ENCODE measurements at regions not wholly inside any gene's neighbourhood (a gene's known extent, or its start where the extent isn't known, plus 50 kb on each side); places are given as distances from the start of the nearest gene placed in this dataset.

DNA sequence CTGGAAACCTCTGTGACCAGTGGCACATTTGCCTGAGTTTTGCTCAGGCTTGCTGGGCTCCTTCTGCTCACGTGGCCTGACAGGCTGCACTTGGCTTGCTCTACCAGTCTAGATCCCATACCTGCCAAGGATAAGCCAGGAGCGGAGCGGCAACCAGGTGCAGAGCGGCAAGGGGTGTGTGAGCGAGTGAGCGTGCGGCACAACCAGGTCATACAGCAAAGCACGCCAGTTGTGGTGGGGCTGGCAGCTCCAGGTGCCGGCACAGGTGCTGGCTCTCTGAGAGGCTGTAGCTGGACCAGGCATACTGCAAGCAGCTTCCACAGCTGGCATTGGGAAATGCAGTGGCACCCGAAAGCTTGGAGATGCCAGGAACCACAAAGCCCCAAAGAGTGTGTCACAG lies 1495.1 kb downstream of the PCDH7 start:
- no peak overlapping the region for H3K27ac Mint-ChIP-seq
- no peaks in the 10 kb centered on the region for H3K27me3 Mint-ChIP-seq (ENCODE audit: low read depth in 2 of 2)
- intact Hi-C loops (cut with micrococcal nuclease), result no loop called here
- Histone ChIP-seq H3K9me3 (ENCODE audit: control insufficient read depth, insufficient read depth, low read length) (peaks cover 14% of the 10 kb centered on the region), H3K36me3 (ENCODE audit: control insufficient read depth, insufficient read depth, low read length) (no peaks in the 10 kb centered on the region), H3K4me3 (ENCODE audit: low read length) (no peak overlapping the region), H3K4me1 (ENCODE audit: control insufficient read depth, insufficient read depth, low read length) (no peaks in the 10 kb centered on the region), H3K27ac (ENCODE audit: low read length) (no peak overlapping the region), H3K27me3 (ENCODE audit: control insufficient read depth, insufficient read depth, low read length) (no peaks in the 10 kb centered on the region)
- TF ChIP-seq, protein P1, sequence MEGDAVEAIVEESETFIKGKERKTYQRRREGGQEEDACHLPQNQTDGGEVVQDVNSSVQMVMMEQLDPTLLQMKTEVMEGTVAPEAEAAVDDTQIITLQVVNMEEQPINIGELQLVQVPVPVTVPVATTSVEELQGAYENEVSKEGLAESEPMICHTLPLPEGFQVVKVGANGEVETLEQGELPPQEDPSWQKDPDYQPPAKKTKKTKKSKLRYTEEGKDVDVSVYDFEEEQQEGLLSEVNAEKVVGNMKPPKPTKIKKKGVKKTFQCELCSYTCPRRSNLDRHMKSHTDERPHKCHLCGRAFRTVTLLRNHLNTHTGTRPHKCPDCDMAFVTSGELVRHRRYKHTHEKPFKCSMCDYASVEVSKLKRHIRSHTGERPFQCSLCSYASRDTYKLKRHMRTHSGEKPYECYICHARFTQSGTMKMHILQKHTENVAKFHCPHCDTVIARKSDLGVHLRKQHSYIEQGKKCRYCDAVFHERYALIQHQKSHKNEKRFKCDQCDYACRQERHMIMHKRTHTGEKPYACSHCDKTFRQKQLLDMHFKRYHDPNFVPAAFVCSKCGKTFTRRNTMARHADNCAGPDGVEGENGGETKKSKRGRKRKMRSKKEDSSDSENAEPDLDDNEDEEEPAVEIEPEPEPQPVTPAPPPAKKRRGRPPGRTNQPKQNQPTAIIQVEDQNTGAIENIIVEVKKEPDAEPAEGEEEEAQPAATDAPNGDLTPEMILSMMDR (IDR thresholded peaks at IDR 0.05), result no peak
- DNase-seq, result no peak
- peaks cover 8 to 9% of the 10 kb centered on the region in 2 donors for H3K9me3 Mint-ChIP-seq
- H3K4me3 Mint-ChIP-seq, result no peak overlapping the region
- no peaks in the 10 kb centered on the region for H3K4me1 Mint-ChIP-seq
- no peak for ATAC-seq
- 92% methylated on average over 10 of the region's 10 CpGs for WGBS (ENCODE audit: insufficient coverage)
- no peaks in the 10 kb centered on the region for H3K36me3 Mint-ChIP-seq

DNA sequence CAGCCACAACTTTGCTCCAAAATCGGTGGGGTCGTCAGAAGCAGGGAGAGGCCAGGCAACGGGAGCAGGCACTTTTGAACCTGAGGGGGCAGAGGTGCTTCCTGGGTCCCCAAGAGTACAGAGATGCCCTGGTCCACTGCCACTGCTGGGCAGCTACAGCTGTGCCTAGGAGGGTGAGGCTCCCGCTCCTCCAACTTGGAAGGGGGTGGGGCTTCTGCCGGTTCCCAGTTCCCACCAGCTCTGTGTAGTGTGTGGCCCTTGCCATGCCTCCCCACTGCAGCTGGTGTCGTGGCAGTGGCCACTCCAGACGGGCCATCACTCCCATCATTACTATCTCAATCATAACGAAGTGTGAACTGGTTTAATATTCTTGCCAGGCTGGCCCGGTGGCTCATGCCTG lies 1496.3 kb downstream of the PCDH7 start:
- intact Hi-C loops (cut with micrococcal nuclease), result no loop called here
- Mint-ChIP-seq H3K4me3 (no peak overlapping the region), H3K36me3 (no peaks in the 10 kb centered on the region), H3K4me1 (no peaks in the 10 kb centered on the region), H3K27ac (no peak overlapping the region), H3K27me3 (ENCODE audit: low read depth in 2 of 2) (no peaks in the 10 kb centered on the region), H3K9me3 (peaks cover 2 to 7% of the 10 kb centered on the region in 2 donors)
- H3K27me3 ChIP-seq (ENCODE audit: control insufficient read depth, insufficient read depth, low read length), result no peaks in the 10 kb centered on the region
- H3K4me1 ChIP-seq (ENCODE audit: control insufficient read depth, insufficient read depth, low read length), result no peaks in the 10 kb centered on the region
- 74% methylated on average over 9 of the region's 9 CpGs for WGBS (ENCODE audit: insufficient coverage)
- no peak for ATAC-seq
- no peak overlapping the region for H3K27ac ChIP-seq (ENCODE audit: low read length)
- DNase-seq, result no peak
- H3K36me3 ChIP-seq (ENCODE audit: control insufficient read depth, insufficient read depth, low read length), result no peaks in the 10 kb centered on the region
- no peak overlapping the region for H3K4me3 ChIP-seq (ENCODE audit: low read length)
- peaks cover 14% of the 10 kb centered on the region for H3K9me3 ChIP-seq (ENCODE audit: control insufficient read depth, insufficient read depth, low read length)
- TF ChIP-seq, protein P1 (IDR thresholded peaks at IDR 0.05), result no peak

DNA sequence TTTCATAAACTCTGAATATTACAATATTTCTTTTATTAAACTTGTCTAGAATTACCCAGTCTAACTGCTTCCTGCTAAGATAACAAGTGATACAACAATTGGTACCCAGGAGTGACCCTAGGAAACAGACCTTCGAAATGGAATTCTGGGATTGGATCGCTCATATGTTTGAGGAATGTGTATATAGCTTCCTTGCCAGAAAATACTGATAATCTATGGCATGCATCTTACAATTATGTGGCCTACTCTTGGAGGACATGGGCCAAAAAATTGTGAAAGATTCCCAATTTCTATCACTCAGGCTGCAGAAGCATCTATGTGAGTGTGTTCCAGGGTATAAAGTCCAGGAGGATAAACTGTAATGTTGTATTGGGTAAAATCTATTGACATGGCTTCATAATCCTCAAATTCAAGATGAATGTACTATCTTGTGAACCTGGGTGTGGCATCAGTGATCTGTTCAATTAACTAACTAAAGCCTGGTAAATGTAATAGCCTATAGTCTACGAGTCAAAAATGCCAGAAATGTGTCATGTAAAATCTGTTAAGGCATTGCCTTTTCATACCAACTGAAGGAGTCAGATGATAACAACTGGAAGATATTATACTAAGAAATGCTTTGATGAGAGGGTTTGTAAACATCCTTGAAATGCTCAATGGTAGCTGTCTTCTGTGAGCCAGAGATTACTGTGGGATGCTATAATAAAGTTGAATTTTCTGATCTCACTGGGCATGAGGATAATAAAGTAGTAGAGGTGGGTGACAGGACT lies 1499.3 kb downstream of the PCDH7 start:
- H3K27ac ChIP-seq (ENCODE audit: low read length), result no peak overlapping the region
- no peak overlapping the region for H3K4me3 ChIP-seq (ENCODE audit: low read length)
- Mint-ChIP-seq H3K27me3 (ENCODE audit: low read depth in 2 of 2) (no peaks in the 10 kb centered on the region), H3K4me3 (no peak overlapping the region), H3K4me1 (no peaks in the 10 kb centered on the region), H3K9me3 (peaks cover 5 to 11% of the 10 kb centered on the region in 2 donors), H3K36me3 (no peaks in the 10 kb centered on the region), H3K27ac (no peak overlapping the region)
- H3K27me3 ChIP-seq (ENCODE audit: control insufficient read depth, insufficient read depth, low read length), result no peaks in the 10 kb centered on the region
- peaks cover 14% of the 10 kb centered on the region for H3K9me3 ChIP-seq (ENCODE audit: control insufficient read depth, insufficient read depth, low read length)
- ATAC-seq (no peak), DNase-seq (no peak)
- no peaks in the 10 kb centered on the region for H3K36me3 ChIP-seq (ENCODE audit: control insufficient read depth, insufficient read depth, low read length)
- intact Hi-C loops (cut with micrococcal nuclease), result no loop called here
- TF ChIP-seq, protein P1 (IDR thresholded peaks at IDR 0.05), result no peak
- WGBS (ENCODE audit: insufficient coverage), result 18% methylated on average over 3 of the region's 3 CpGs
- H3K4me1 ChIP-seq (ENCODE audit: control insufficient read depth, insufficient read depth, low read length), result no peaks in the 10 kb centered on the region

DNA sequence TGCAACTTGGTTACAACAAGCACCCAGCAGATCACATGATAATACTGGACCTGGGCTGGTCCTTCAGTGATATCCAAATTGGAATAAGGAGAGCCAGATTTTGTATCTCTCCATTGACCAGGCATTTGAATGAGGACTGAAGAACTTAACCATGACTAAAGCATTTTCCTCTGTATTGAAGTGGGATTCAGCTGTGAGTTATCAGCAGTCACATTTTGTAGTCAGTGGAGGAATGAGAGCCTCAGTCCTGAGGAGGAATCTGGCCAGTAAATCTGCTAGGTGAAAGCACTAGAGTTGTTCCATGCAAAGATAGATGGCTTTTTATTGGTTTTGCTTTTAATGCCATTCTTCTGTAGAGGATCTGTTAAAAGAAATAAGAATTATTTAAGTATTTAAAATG lies 1506.0 kb downstream of the PCDH7 start:
- intact Hi-C loops (cut with micrococcal nuclease), result no loop called here
- H3K27ac ChIP-seq (ENCODE audit: low read length), result no peak overlapping the region
- no peaks in the 10 kb centered on the region for H3K36me3 ChIP-seq (ENCODE audit: control insufficient read depth, insufficient read depth, low read length)
- H3K4me1 ChIP-seq (ENCODE audit: control insufficient read depth, insufficient read depth, low read length), result no peaks in the 10 kb centered on the region
- Mint-ChIP-seq H3K36me3 (no peaks in the 10 kb centered on the region), H3K4me3 (no peak overlapping the region), H3K27me3 (ENCODE audit: low read depth in 2 of 2) (no peaks in the 10 kb centered on the region), H3K27ac (no peak overlapping the region), H3K9me3 (peaks cover 9 to 12% of the 10 kb centered on the region in 2 donors), H3K4me1 (no peaks in the 10 kb centered on the region)
- ATAC-seq (no peak), DNase-seq (no peak)
- H3K4me3 ChIP-seq (ENCODE audit: low read length), result no peak overlapping the region
- H3K9me3 ChIP-seq (ENCODE audit: control insufficient read depth, insufficient read depth, low read length), result peaks cover 2% of the 10 kb centered on the region
- no peaks in the 10 kb centered on the region for H3K27me3 ChIP-seq (ENCODE audit: control insufficient read depth, insufficient read depth, low read length)
- TF ChIP-seq, protein P1 (IDR thresholded peaks at IDR 0.05), result no peak

Measured in natural killer cell (primary cell).